OCI-LY7 (cell line): ENCODE measurements at regions not wholly inside any gene's neighbourhood (a gene's known extent, or its start where the extent isn't known, plus 50 kb on each side); places are given as distances from the start of the nearest gene placed in this dataset.

Source experiments
- BruUV-seq: library from RNA; stranded (reverse); fragments of 400-500 nt; replicated peaks from 2 replicates; lab custom pipeline; 2021; lab: Mats Ljungman, UMichigan
- CTCF ChIA-PET: fragments of 300-600 bp; sonication (Branson Sonifier 250); formaldehyde crosslinking; loops from one replicate; lab custom pipeline; 2022; ENCODE audit warnings: antibody characterized with exemption; ENCODE audit not compliant: unreplicated experiment; lab: Charles Lee
- POLR2A ChIA-PET: fragments of 300-600 bp; sonication (Branson Sonifier 250); formaldehyde crosslinking; loops from one replicate; lab custom pipeline; 2022; ENCODE audit warnings: antibody characterized with exemption; lab: Charles Lee
- DNase-seq: peaks from one replicate; pipeline ENCODE4 v3.0.0-alpha.2; 2015; ENCODE audit warnings: low spot score
- H2AFZ ChIP-seq: fragments of 200-600 bp; sonication (generic), shearing (Covaris generic); 2 replicates; pipeline ENCODE4 v1.6.1; 2014; ENCODE audit warnings: mild to moderate bottlenecking, antibody characterized with exemption, low read length, moderate library complexity
- H3K27ac ChIP-seq: fragments of 200-600 bp; sonication (generic); 2 replicates; pipeline ENCODE4 v1.5.1; 2014; ENCODE audit warnings: mixed run types, low read depth, mild to moderate bottlenecking, moderate library complexity, low read length, inconsistent platforms; ENCODE audit not compliant: poor library complexity, severe bottlenecking
- H3K36me3 ChIP-seq: fragments of 200-600 bp; sonication (generic); 2 replicates; pipeline ENCODE4 v1.6.1; 2014; ENCODE audit warnings: mild to moderate bottlenecking, antibody characterized with exemption, low read length, moderate library complexity, mixed read lengths; ENCODE audit not compliant: insufficient read depth
- H3K4me1 ChIP-seq: fragments of 200-600 bp; sonication (generic); 2 replicates; pipeline ENCODE4 v1.5.1; 2014; ENCODE audit warnings: mild to moderate bottlenecking, low read length; ENCODE audit not compliant: insufficient read depth, poor library complexity, severe bottlenecking
- H3K4me2 ChIP-seq: fragments of 200-600 bp; sonication (generic); 2 replicates; pipeline ENCODE4 v1.6.1; 2014; ENCODE audit warnings: mild to moderate bottlenecking, low read length
- H3K4me3 ChIP-seq: fragments of 200-600 bp; sonication (generic); 2 replicates; pipeline ENCODE4 v1.5.1; 2014; ENCODE audit warnings: mild to moderate bottlenecking, low read depth, low read length; ENCODE audit not compliant: poor library complexity, severe bottlenecking
- H3K79me2 ChIP-seq: fragments of 200-600 bp; sonication (generic); 2 replicates; pipeline ENCODE4 v1.6.1; 2016; ENCODE audit warnings: low read depth, mild to moderate bottlenecking, low read length, moderate library complexity, mixed read lengths; ENCODE audit not compliant: insufficient read depth
- H3K9me2 ChIP-seq: fragments of 200-600 bp; sonication (generic); 2 replicates; pipeline ENCODE4 v1.6.1; 2016; ENCODE audit warnings: mild to moderate bottlenecking, low read length, mixed read lengths; ENCODE audit not compliant: insufficient read depth
- H3K9me3 ChIP-seq: fragments of 200-600 bp; sonication (generic); 2 replicates; pipeline ENCODE4 v1.6.1; 2014; ENCODE audit warnings: mild to moderate bottlenecking, mixed run types, low read length, mixed read lengths
- H4K20me1 ChIP-seq: fragments of 200-600 bp; sonication (generic); 2 replicates; pipeline ENCODE4 v1.6.1; 2014; ENCODE audit warnings: mild to moderate bottlenecking, antibody characterized with exemption, low read length, moderate library complexity, mixed read lengths; ENCODE audit not compliant: insufficient read depth
- EZH2phosphoT487 ChIP-seq: fragments of 200-600 bp; sonication (generic); IDR thresholded peaks from 2 replicates; pipeline ENCODE4 v1.6.1; 2018; ENCODE audit warnings: low read depth, borderline replicate concordance, mild to moderate bottlenecking, mixed run types, antibody characterized with exemption, low read length, moderate library complexity, mixed read lengths
- intact Hi-C: fragments of 100-400 bp; cut with micrococcal nuclease; formaldehyde crosslinking; loops from one replicate; pipeline ENCODE4 v1.10.0; 2022; ENCODE audit not compliant: unreplicated experiment
- TF ChIP-seq, protein P1 (sequence below): fragments of 200-600 bp; sonication (generic); conservative IDR thresholded peaks from 2 replicates; pipeline ENCODE4 v1.5.1; 2014; ENCODE audit warnings: mild to moderate bottlenecking, antibody characterized with exemption, low read length, moderate library complexity, mixed read lengths

DNA sequence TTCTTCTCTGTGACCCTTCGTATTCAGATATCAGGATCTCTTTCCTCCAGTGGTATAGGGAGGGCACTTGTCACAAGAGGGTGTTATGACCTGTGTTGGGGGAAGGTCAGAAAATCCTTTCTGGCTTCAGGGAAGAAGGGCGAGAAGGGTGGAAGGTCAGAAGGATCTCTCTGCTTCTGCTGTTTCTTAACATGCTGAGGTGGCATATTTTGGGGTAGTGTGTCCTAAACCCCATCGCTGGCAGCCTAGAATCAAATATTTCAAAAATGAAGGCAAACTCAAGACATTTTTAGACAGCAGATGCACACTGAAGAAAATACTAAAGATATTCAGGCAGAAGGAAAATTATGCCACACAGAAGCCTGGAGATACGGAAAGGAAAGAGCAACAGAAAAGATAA is 207.6 kb downstream of the TM2D1 start:
- no peak for TF ChIP-seq EZH2phosphoT487
- TF ChIP-seq, protein P1, sequence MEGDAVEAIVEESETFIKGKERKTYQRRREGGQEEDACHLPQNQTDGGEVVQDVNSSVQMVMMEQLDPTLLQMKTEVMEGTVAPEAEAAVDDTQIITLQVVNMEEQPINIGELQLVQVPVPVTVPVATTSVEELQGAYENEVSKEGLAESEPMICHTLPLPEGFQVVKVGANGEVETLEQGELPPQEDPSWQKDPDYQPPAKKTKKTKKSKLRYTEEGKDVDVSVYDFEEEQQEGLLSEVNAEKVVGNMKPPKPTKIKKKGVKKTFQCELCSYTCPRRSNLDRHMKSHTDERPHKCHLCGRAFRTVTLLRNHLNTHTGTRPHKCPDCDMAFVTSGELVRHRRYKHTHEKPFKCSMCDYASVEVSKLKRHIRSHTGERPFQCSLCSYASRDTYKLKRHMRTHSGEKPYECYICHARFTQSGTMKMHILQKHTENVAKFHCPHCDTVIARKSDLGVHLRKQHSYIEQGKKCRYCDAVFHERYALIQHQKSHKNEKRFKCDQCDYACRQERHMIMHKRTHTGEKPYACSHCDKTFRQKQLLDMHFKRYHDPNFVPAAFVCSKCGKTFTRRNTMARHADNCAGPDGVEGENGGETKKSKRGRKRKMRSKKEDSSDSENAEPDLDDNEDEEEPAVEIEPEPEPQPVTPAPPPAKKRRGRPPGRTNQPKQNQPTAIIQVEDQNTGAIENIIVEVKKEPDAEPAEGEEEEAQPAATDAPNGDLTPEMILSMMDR: no peak
- Histone ChIP-seq H3K4me3 (no peak overlapping the region), H3K9me3 (no peaks in the 10 kb centered on the region), H3K9me2 (no peaks in the 10 kb centered on the region), H3K36me3 (no peaks in the 10 kb centered on the region), H3K4me2 (no peak overlapping the region), H2AFZ (no peak overlapping the region), H3K27ac (no peak overlapping the region), H4K20me1 (no peaks in the 10 kb centered on the region), H3K79me2 (no peaks in the 10 kb centered on the region), H3K4me1 (no peaks in the 10 kb centered on the region)
- no TSS peak for BruUV-seq
- ChIA-PET CTCF (no interaction called here), POLR2A (no interaction called here)
- intact Hi-C loops: no loop called here
- DNase-seq: no peak

DNA sequence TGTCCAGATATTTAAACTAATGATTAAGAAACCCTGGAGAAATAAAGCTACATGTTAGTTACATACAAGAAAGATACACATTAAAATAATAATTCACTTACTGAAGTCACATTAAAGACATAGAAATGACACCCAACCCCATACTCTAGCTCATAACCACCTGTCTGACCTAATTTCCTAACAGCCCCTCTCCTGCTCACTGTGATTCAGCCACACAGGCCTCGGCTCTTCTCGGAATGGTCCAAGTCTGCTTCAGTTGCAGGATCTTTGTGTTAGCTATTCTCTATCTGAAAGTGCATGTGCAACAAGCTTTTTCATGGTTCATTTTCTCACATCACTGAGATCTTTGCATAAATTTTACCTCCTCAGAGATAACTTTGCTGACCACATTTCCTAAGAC is 209.8 kb downstream of the TM2D1 start:
- H3K4me1 ChIP-seq: no peaks in the 10 kb centered on the region
- no peak overlapping the region for H3K4me2 ChIP-seq
- TF ChIP-seq, protein P1: no peak
- no peak for TF ChIP-seq EZH2phosphoT487
- H3K9me3 ChIP-seq: no peaks in the 10 kb centered on the region
- H3K4me3 ChIP-seq: no peak overlapping the region
- no peak for DNase-seq
- intact Hi-C loops: no loop called here
- no TSS peak for BruUV-seq
- POLR2A ChIA-PET: no interaction called here
- no peaks in the 10 kb centered on the region for H4K20me1 ChIP-seq
- H2AFZ ChIP-seq: no peak overlapping the region
- H3K27ac ChIP-seq: no peak overlapping the region
- H3K79me2 ChIP-seq: no peaks in the 10 kb centered on the region
- no peaks in the 10 kb centered on the region for H3K36me3 ChIP-seq
- no peaks in the 10 kb centered on the region for H3K9me2 ChIP-seq
- CTCF ChIA-PET: no interaction called here
